ENCODE measurements at regions not wholly inside any gene's neighbourhood (a gene's known extent, or its start where the extent isn't known, plus 50 kb on each side); places are given as distances from the start of the nearest gene placed in this dataset.

DNA sequence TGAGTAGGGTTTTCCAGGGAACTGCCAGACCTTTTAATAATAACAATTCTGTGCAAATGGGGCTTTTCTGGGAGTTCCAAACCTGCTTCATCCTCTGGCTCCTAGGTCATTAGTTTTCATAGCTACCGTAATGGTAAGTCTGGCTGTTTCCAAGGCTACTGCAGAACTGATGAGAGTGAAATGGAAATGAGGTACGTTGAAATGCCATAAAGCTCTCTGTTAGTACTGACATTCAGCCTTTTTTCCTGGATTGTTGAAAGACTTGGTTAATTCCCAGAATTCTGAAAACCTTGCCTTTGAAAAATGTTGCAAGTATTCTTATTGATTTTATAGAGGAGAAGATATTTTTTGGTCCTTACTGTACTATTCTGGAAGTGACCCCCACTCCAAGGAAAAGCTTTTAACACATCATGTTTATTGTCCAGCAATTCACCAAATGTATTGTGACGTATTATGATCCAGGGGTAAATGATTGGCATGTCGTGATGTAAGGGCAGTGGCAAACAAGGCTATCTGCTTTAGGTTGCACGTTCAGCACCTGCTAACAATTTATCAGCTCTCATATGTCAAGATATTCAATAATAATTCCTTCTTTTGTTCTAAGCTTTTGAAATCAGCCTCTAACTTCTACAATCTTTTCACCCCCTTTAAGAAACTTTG, 767.0 kb upstream of the RAB6C start:
- no peak overlapping the region for H3K9ac ChIP-seq
- no peak overlapping the region for H3K27ac ChIP-seq
- no peak overlapping the region for H3K4me3 ChIP-seq
- no peak for DNase-seq (ENCODE audit: low spot score)
- H4K20me1 ChIP-seq (ENCODE audit: low read depth), result no peaks in the 10 kb centered on the region
- Mint-ChIP-seq H3K27ac (no peak overlapping the region), H3K36me3 (no peaks in the 10 kb centered on the region), H3K4me3 (no peak overlapping the region), H3K27me3 (ENCODE audit: insufficient read depth, low read depth) (peaks cover 2% of the 10 kb centered on the region), H3K9me3 (no peaks in the 10 kb centered on the region), H3K4me1 (peaks cover 3% of the 10 kb centered on the region)
- H3K36me3 ChIP-seq, result no peaks in the 10 kb centered on the region
- H3K27me3 ChIP-seq, result no peaks in the 10 kb centered on the region
- no peak overlapping the region for H3K4me2 ChIP-seq
- TF ChIP-seq EZH2 (IDR thresholded peaks at IDR 0.05) (no peak), EZH2phosphoT487 (IDR thresholded peaks at IDR 0.05) (no peak)
- TF ChIP-seq, protein P1, sequence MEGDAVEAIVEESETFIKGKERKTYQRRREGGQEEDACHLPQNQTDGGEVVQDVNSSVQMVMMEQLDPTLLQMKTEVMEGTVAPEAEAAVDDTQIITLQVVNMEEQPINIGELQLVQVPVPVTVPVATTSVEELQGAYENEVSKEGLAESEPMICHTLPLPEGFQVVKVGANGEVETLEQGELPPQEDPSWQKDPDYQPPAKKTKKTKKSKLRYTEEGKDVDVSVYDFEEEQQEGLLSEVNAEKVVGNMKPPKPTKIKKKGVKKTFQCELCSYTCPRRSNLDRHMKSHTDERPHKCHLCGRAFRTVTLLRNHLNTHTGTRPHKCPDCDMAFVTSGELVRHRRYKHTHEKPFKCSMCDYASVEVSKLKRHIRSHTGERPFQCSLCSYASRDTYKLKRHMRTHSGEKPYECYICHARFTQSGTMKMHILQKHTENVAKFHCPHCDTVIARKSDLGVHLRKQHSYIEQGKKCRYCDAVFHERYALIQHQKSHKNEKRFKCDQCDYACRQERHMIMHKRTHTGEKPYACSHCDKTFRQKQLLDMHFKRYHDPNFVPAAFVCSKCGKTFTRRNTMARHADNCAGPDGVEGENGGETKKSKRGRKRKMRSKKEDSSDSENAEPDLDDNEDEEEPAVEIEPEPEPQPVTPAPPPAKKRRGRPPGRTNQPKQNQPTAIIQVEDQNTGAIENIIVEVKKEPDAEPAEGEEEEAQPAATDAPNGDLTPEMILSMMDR (IDR thresholded peaks at IDR 0.05), result no peak
- H3F3A ChIP-seq (ENCODE audit: low read depth), result no peaks in the 10 kb centered on the region
- H3K9me3 ChIP-seq (ENCODE audit: low read depth), result no peaks in the 10 kb centered on the region
- H2AFZ ChIP-seq (replicated peaks), result peak overlapping the region; percentile 59
- H3K79me2 ChIP-seq (ENCODE audit: low read depth), result no peaks in the 10 kb centered on the region
- no peaks in the 10 kb centered on the region for H3K4me1 ChIP-seq

DNA sequence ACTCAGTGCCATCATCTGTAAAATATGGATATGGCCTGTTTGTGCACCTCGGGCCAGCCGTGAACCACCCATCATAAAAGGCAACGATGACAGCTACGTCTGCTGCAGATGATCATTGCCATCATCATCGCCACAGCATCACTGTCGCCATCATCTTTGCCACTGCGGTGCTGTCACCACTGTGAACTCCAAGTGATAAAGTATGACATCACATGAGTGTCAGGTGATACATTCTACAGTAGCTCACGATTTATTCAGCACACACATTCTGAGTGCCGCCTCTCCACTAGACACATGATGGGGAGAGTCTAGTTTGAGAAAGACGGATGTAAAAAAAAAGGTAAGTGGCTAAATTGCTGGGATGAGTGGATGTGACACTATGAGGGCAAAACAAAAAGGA, 755.4 kb upstream of the RAB6C start:
- H3K36me3 Mint-ChIP-seq, result no peaks in the 10 kb centered on the region
- Histone ChIP-seq H3K9ac (no peak overlapping the region), H3K27ac (no peak overlapping the region), H4K20me1 (ENCODE audit: low read depth) (no peaks in the 10 kb centered on the region), H2AFZ (replicated peaks) (no peak overlapping the region), H3F3A (ENCODE audit: low read depth) (no peaks in the 10 kb centered on the region), H3K79me2 (ENCODE audit: low read depth) (no peaks in the 10 kb centered on the region), H3K4me2 (no peak overlapping the region), H3K4me3 (no peak overlapping the region), H3K4me1 (no peaks in the 10 kb centered on the region), H3K36me3 (no peaks in the 10 kb centered on the region), H3K27me3 (no peaks in the 10 kb centered on the region), H3K9me3 (ENCODE audit: low read depth) (no peaks in the 10 kb centered on the region)
- TF ChIP-seq EZH2phosphoT487 (IDR thresholded peaks at IDR 0.05), result no peak
- no peak for TF ChIP-seq EZH2 (IDR thresholded peaks at IDR 0.05)
- TF ChIP-seq, protein P1 (IDR thresholded peaks at IDR 0.05), result no peak
- H3K4me1 Mint-ChIP-seq, result no peaks in the 10 kb centered on the region
- no peaks in the 10 kb centered on the region for H3K9me3 Mint-ChIP-seq
- H3K27ac Mint-ChIP-seq, result no peak overlapping the region
- DNase-seq (ENCODE audit: low spot score), result no peak
- H3K27me3 Mint-ChIP-seq (ENCODE audit: insufficient read depth, low read depth), result peaks cover 4% of the 10 kb centered on the region
- no peak overlapping the region for H3K4me3 Mint-ChIP-seq

DNA sequence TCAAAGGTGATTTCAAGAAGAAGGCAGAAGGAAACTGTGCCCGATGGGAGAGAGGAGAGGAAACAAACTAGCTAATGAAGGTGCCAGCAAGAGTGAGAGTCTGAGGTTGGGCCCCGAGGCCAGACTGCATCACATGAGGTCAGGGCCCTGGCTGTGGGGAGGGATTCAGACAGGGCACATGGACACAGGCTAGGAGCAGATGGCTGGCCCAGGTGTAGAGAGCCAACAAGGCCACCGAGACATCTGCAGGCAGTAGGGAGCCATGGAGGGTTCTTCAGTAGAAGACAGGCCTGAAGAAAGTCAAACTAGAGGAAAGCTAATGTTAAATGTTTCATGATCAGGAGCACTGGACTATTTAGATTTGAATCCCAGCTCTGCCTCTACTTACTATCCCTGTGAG, 755.0 kb upstream of the RAB6C start:
- Histone ChIP-seq H3K4me2 (no peak overlapping the region), H3K4me3 (no peak overlapping the region), H3K36me3 (no peaks in the 10 kb centered on the region), H4K20me1 (ENCODE audit: low read depth) (no peaks in the 10 kb centered on the region), H3K4me1 (no peaks in the 10 kb centered on the region), H3K79me2 (ENCODE audit: low read depth) (no peaks in the 10 kb centered on the region), H3K27ac (no peak overlapping the region), H3K9ac (no peak overlapping the region), H3K27me3 (no peaks in the 10 kb centered on the region), H2AFZ (replicated peaks) (no peak overlapping the region), H3K9me3 (ENCODE audit: low read depth) (no peaks in the 10 kb centered on the region), H3F3A (ENCODE audit: low read depth) (no peaks in the 10 kb centered on the region)
- Mint-ChIP-seq H3K27me3 (ENCODE audit: insufficient read depth, low read depth) (peaks cover 4% of the 10 kb centered on the region), H3K27ac (no peak overlapping the region), H3K9me3 (no peaks in the 10 kb centered on the region), H3K4me1 (no peaks in the 10 kb centered on the region), H3K36me3 (no peaks in the 10 kb centered on the region), H3K4me3 (no peak overlapping the region)
- no peak for DNase-seq (ENCODE audit: low spot score)
- TF ChIP-seq, protein P1 (IDR thresholded peaks at IDR 0.05), result no peak
- TF ChIP-seq EZH2phosphoT487 (IDR thresholded peaks at IDR 0.05), result no peak
- no peak for TF ChIP-seq EZH2 (IDR thresholded peaks at IDR 0.05)

All from neural progenitor cell (in vitro differentiated cells).